Activated effector memory CD4-positive, alpha-beta T cell treated with anti-CD3 and anti-CD28 coated beads, Interleukin-2, amount 50 U/mL, for 16 hours (primary cell): ENCODE measurements at regions not wholly inside any gene's neighbourhood (a gene's known extent, or its start where the extent isn't known, plus 50 kb on each side); places are given as distances from the start of the nearest gene placed in this dataset.

Experiments used
- DNase-seq: peaks from one replicate; pipeline ENCODE4 v3.0.0-alpha.2; 2020

- no peak for DNase-seq
These were observed 473.8 kb downstream of the TAFA4 start for GRCh38 chr3:68458581-68458980.

- no peak for DNase-seq
These were observed 483.6 kb downstream of the TAFA4 start for GRCh38 chr3:68448510-68449383.

GRCh38 chr3:68447885-68448284, 484.5 kb downstream of the TAFA4 start:
- no peak for DNase-seq

GRCh38 chr3:68441054-68441453, 491.3 kb downstream of the TAFA4 start:
- DNase-seq = no peak

- DNase-seq = no peak
These were observed 495.5 kb downstream of the TAFA4 start for GRCh38 chr3:68436619-68437401.

GRCh38 chr3:68428495-68428894, 503.9 kb downstream of the TAFA4 start:
- no peak for DNase-seq

GRCh38 chr3:68424796-68425460, 507.4 kb downstream of the TAFA4 start:
- no peak for DNase-seq

GRCh38 chr3:68408626-68409025, 523.7 kb downstream of the TAFA4 start:
- DNase-seq = no peak

- no peak for DNase-seq
These were observed 528.6 kb downstream of the TAFA4 start for GRCh38 chr3:68403741-68404140.

- no peak for DNase-seq
These were observed 530.0 kb downstream of the TAFA4 start for GRCh38 chr3:68402235-68402918.

- DNase-seq = no peak
These were observed 553.7 kb downstream of the TAFA4 start for GRCh38 chr3:68378631-68379030.

GRCh38 chr3:68373727-68374126, 558.6 kb downstream of the TAFA4 start:
- no peak for DNase-seq

- no peak for DNase-seq
These were observed 568.6 kb downstream of the TAFA4 start for GRCh38 chr3:68363796-68364195.

GRCh38 chr3:68360492-68360891, 571.9 kb downstream of the TAFA4 start:
- DNase-seq = no peak

- no peak for DNase-seq
These were observed 586.6 kb downstream of the TAFA4 start for GRCh38 chr3:68345781-68346180.

- DNase-seq = no peak
These were observed 589.9 kb downstream of the TAFA4 start for GRCh38 chr3:68342426-68342825.

- DNase-seq = no peak
These were observed 596.3 kb downstream of the TAFA4 start for GRCh38 chr3:68336042-68336441.

GRCh38 chr3:68334367-68334986, 597.9 kb downstream of the TAFA4 start:
- DNase-seq = no peak

- DNase-seq = no peak
These were observed 604.3 kb downstream of the TAFA4 start for GRCh38 chr3:68328049-68328448.

- no peak for DNase-seq
These were observed 616.4 kb downstream of the TAFA4 start for GRCh38 chr3:68315964-68316363.

- no peak for DNase-seq
These were observed 616.8 kb downstream of the TAFA4 start for GRCh38 chr3:68315546-68315945.

GRCh38 chr3:68306571-68306970, 625.8 kb downstream of the TAFA4 start:
- no peak for DNase-seq
